Natural killer cell (primary cell): ENCODE measurements at regions not wholly inside any gene's neighbourhood (a gene's known extent, or its start where the extent isn't known, plus 50 kb on each side); places are given as distances from the start of the nearest gene placed in this dataset.

Experiments used
- ATAC-seq, 3 donors: fragments of 150-1000 bp in 2 of 3; fragments of 200-7000 bp in 1 of 3; cut with Tn5 transposase; 1 replicate in 1 of 3; 2 replicates in 2 of 3; pipeline ENCODE4 v1.10.0; 2021; ENCODE audit warnings: mild to moderate bottlenecking in 2 of 3, moderate library complexity in 2 of 3
- DNase-seq, 2 donors: peaks; one replicate each; pipeline versions ENCODE4 v3.0.0 to v3.0.0-alpha.2; 2013 to 2021; ENCODE audit warnings: mixed read lengths in 1 of 2
- H3K27ac ChIP-seq: one replicate; pipeline ENCODE4 v1.5.1; 2013; ENCODE audit warnings: mild to moderate bottlenecking, low read length
- H3K27me3 ChIP-seq: one replicate; pipeline ENCODE4 v1.6.1; 2013; ENCODE audit warnings: low read length; ENCODE audit not compliant: control insufficient read depth, insufficient read depth
- H3K36me3 ChIP-seq: one replicate; pipeline ENCODE4 v1.6.1; 2013; ENCODE audit warnings: low read length; ENCODE audit not compliant: control insufficient read depth, insufficient read depth
- H3K4me1 ChIP-seq: one replicate; pipeline ENCODE4 v1.6.1; 2013; ENCODE audit warnings: low read length; ENCODE audit not compliant: control insufficient read depth, insufficient read depth
- H3K4me3 ChIP-seq: one replicate; pipeline ENCODE4 v1.5.1; 2013; ENCODE audit warnings: low read length
- H3K9me3 ChIP-seq: one replicate; pipeline ENCODE4 v1.6.1; 2013; ENCODE audit warnings: low read length; ENCODE audit not compliant: control insufficient read depth, insufficient read depth
- H3K27ac Mint-ChIP-seq, 2 donors: one replicate each; pipeline ENCODE4 v1.8.0; 2022; ENCODE audit warnings: mild to moderate bottlenecking in 2 of 2, mixed read lengths in 2 of 2, moderate library complexity in 1 of 2
- H3K27me3 Mint-ChIP-seq, 2 donors: one replicate each; pipeline ENCODE4 v1.8.0; 2022; ENCODE audit warnings: low read depth in 2 of 2, mixed read lengths in 2 of 2
- H3K36me3 Mint-ChIP-seq: one replicate; pipeline ENCODE4 v1.8.0; 2022; ENCODE audit warnings: mixed read lengths
- H3K4me1 Mint-ChIP-seq, 2 donors: one replicate each; pipeline ENCODE4 v1.8.0; 2022; ENCODE audit warnings: mixed read lengths in 2 of 2
- H3K4me3 Mint-ChIP-seq: one replicate; pipeline ENCODE4 v1.8.0; 2022; ENCODE audit warnings: mild to moderate bottlenecking, moderate library complexity, mixed read lengths
- H3K9me3 Mint-ChIP-seq, 2 donors: one replicate each; pipeline ENCODE4 v1.8.0; 2022; ENCODE audit warnings: mixed read lengths in 2 of 2
- WGBS: methylation state at CpG from one replicate; pipeline ENCODE4 v1.1.7; 2013; ENCODE audit warnings: missing lambda C conversion rate; ENCODE audit not compliant: insufficient coverage; 5-methylcytosine and 5-hydroxymethylcytosine counted together
- intact Hi-C: fragments of 100-400 bp; cut with micrococcal nuclease; formaldehyde crosslinking; loops from one replicate; pipeline ENCODE4 v1.14.2; 2022
- TF ChIP-seq, protein P1 (sequence below): fragments of 200-600 bp; IDR thresholded peaks from one replicate; pipeline ENCODE4 v1.8.0; 2022; ENCODE audit warnings: antibody characterized with exemption

DNA sequence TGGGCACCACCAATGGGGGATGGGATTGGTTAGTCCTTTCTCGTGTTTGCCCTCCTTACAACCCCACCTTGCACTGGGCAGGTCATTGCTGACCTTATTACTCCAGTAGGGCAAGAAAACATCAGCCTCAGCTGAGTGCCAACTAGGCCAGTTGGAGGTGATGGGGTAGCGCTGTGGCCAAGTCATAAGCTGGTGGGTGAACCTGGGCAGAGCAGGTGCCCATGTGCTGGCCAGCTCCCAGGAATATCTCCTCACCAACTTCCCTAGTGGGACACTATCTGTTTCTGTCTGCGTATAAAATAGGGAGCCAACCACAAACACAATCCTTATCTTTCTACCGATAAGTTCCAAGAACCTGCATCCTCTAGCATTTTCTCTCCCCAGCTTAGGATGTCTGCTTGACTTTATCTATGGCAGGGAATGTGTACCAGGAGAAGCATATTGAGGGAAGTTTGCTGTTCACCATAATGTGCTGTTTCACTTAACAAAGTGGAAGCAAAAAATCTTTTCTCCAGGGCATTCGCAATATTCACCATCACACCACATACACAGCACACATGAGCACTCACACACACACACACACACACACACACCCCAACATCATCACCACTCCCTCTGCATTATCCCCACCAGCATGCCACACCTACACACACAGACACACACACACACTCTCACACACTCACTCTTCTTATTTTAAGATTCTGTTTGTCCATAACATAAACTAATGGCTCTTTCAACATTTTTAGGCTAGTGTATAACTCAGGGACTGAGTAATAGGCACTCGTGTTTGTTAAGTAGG lies 390.0 kb downstream of the ENC1 start:
- intact Hi-C loops, result no loop called here
- ATAC-seq (no peak), DNase-seq (no peak)
- Histone ChIP-seq H3K36me3 (no peaks in the 10 kb centered on the region), H3K4me3 (no peak overlapping the region), H3K27ac (no peak overlapping the region), H3K4me1 (no peaks in the 10 kb centered on the region), H3K27me3 (no peaks in the 10 kb centered on the region), H3K9me3 (no peaks in the 10 kb centered on the region)
- H3K4me1 Mint-ChIP-seq, result no peaks in the 10 kb centered on the region
- no peaks in the 10 kb centered on the region for H3K36me3 Mint-ChIP-seq
- no peaks in the 10 kb centered on the region for H3K9me3 Mint-ChIP-seq
- no peak overlapping the region for H3K4me3 Mint-ChIP-seq
- H3K27me3 Mint-ChIP-seq, result peaks cover 26 to 39% of the 10 kb centered on the region in 2 donors
- H3K27ac Mint-ChIP-seq, result no peak overlapping the region
- TF ChIP-seq, protein P1, sequence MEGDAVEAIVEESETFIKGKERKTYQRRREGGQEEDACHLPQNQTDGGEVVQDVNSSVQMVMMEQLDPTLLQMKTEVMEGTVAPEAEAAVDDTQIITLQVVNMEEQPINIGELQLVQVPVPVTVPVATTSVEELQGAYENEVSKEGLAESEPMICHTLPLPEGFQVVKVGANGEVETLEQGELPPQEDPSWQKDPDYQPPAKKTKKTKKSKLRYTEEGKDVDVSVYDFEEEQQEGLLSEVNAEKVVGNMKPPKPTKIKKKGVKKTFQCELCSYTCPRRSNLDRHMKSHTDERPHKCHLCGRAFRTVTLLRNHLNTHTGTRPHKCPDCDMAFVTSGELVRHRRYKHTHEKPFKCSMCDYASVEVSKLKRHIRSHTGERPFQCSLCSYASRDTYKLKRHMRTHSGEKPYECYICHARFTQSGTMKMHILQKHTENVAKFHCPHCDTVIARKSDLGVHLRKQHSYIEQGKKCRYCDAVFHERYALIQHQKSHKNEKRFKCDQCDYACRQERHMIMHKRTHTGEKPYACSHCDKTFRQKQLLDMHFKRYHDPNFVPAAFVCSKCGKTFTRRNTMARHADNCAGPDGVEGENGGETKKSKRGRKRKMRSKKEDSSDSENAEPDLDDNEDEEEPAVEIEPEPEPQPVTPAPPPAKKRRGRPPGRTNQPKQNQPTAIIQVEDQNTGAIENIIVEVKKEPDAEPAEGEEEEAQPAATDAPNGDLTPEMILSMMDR, result no peak
- WGBS, result 62% methylated on average over 5 of the region's 6 CpGs

DNA sequence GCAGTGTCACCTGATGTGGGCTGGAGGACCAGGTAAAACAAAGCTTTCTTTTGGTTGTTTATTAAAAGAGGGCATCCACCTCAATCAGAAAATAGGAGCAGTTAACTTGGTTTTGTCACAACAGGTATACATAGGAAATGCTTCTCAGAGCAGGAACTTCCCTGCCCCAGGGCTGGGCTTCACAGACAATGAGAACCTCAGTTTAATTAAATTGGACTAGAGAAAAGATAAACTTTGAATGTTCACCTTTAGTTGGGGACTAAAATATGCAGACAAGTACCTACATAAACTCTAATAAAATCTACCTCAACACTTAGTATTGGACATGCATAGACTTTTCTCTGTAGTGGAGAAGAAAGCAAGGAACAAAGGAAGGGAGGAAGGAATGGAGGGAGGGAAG lies 392.0 kb downstream of the ENC1 start:
- no peak overlapping the region for H3K27ac Mint-ChIP-seq
- no peak overlapping the region for H3K27ac ChIP-seq
- H3K4me3 Mint-ChIP-seq, result no peak overlapping the region
- no peaks in the 10 kb centered on the region for H3K4me1 ChIP-seq
- H3K36me3 ChIP-seq, result no peaks in the 10 kb centered on the region
- no peaks in the 10 kb centered on the region for H3K27me3 ChIP-seq
- H3K9me3 ChIP-seq, result no peaks in the 10 kb centered on the region
- DNase-seq (no peak), ATAC-seq (no peak)
- TF ChIP-seq, protein P1, result no peak
- H3K4me3 ChIP-seq, result no peak overlapping the region
- H3K36me3 Mint-ChIP-seq, result no peaks in the 10 kb centered on the region
- no peaks in the 10 kb centered on the region for H3K4me1 Mint-ChIP-seq
- peaks cover 20 to 24% of the 10 kb centered on the region in 2 donors for H3K27me3 Mint-ChIP-seq
- intact Hi-C loops, result no loop called here
- H3K9me3 Mint-ChIP-seq, result no peaks in the 10 kb centered on the region

DNA sequence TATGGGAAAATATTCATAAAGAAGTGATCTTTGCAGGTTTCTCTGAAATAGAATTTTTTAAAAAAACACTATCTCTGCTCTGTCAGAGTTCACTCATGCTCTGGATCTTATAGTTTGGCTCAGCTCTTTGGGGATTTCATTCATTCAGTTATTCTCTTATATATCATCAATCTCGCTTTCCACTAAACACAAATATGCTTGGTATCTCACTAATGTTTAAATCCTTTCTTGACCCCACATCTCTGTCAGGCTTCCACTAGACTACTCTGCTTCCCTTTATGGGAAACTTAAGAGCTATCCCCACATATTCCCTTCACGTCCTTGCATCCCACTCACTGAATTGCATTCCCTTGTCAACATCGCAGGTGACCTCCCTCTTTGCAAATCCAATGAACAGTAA lies 396.1 kb downstream of the ENC1 start:
- Histone ChIP-seq H3K27ac (no peak overlapping the region), H3K36me3 (no peaks in the 10 kb centered on the region), H3K4me1 (no peaks in the 10 kb centered on the region), H3K4me3 (no peak overlapping the region), H3K9me3 (no peaks in the 10 kb centered on the region), H3K27me3 (no peaks in the 10 kb centered on the region)
- intact Hi-C loops, result no loop called here
- Mint-ChIP-seq H3K36me3 (no peaks in the 10 kb centered on the region), H3K27me3 (peaks cover 12 to 20% of the 10 kb centered on the region in 2 donors), H3K4me1 (no peaks in the 10 kb centered on the region), H3K27ac (no peak overlapping the region), H3K4me3 (no peak overlapping the region), H3K9me3 (no peaks in the 10 kb centered on the region)
- TF ChIP-seq, protein P1, result no peak
- ATAC-seq (no peak), DNase-seq (no peak)
- 92% methylated on average over 3 of the region's 3 CpGs for WGBS

- no peaks in the 10 kb centered on the region for H3K27me3 ChIP-seq
- WGBS, result 97% methylated on average over 2 of the region's 2 CpGs
- ATAC-seq (no peak), DNase-seq (no peak)
- H3K36me3 ChIP-seq, result no peaks in the 10 kb centered on the region
- Mint-ChIP-seq H3K27ac (no peak overlapping the region), H3K9me3 (no peaks in the 10 kb centered on the region), H3K36me3 (no peaks in the 10 kb centered on the region), H3K4me1 (no peaks in the 10 kb centered on the region), H3K4me3 (no peak overlapping the region), H3K27me3 (peaks cover 13 to 21% of the 10 kb centered on the region in 2 donors)
- peaks cover 3% of the 10 kb centered on the region for H3K4me1 ChIP-seq
- TF ChIP-seq, protein P1, result no peak
- H3K27ac ChIP-seq, result no peak overlapping the region
- H3K9me3 ChIP-seq, result no peaks in the 10 kb centered on the region
- intact Hi-C loops, result no loop called here
- H3K4me3 ChIP-seq, result no peak overlapping the region
Observed at GRCh38 chr5:74243634-74244033, 396.9 kb downstream of the ENC1 start.
